Liver (tissue), 3 donors: ENCODE measurements at regions not wholly inside any gene's neighbourhood (a gene's known extent, or its start where the extent isn't known, plus 50 kb on each side); places are given as distances from the start of the nearest gene placed in this dataset.

Experiments used
- ATF3 ChIP-seq: IDR thresholded peaks from 2 replicates; pipeline ENCODE4 v1.6.1; 2016; ENCODE audit warnings: antibody characterized with exemption
- CTCF ChIP-seq: fragments of 150-350 bp; IDR thresholded peaks from 2 replicates; pipeline ENCODE4 v1.5.1; 2017; ENCODE audit warnings: improper control_type of control experiment, low read depth, low read length; ENCODE audit not compliant: missing input control
- EGR1 ChIP-seq, 2 donors: IDR thresholded peaks; 2 replicates each; pipeline ENCODE4 v1.6.1; 2016 to 2018; ENCODE audit warnings: antibody characterized with exemption in 2 of 2, low read depth in 2 of 2
- GABPA ChIP-seq, 2 donors: IDR thresholded peaks in 1 of 2; conservative IDR thresholded peaks in 1 of 2; 2 replicates each; pipeline ENCODE4 v1.6.1; 2016; ENCODE audit warnings: antibody characterized with exemption in 2 of 2, mild to moderate bottlenecking in 1 of 2, moderate library complexity in 1 of 2
- JUND ChIP-seq, 2 donors: IDR thresholded peaks; 2 replicates each; pipeline ENCODE4 v1.6.1; 2016; ENCODE audit warnings: antibody characterized with exemption in 2 of 2
- SP1 ChIP-seq: IDR thresholded peaks from 2 replicates; pipeline ENCODE4 v1.6.1; 2018; ENCODE audit warnings: antibody characterized with exemption, mild to moderate bottlenecking
- donor health status: healthy.
- donor health status: healthy.

- no peak for TF ChIP-seq EGR1 (IDR thresholded peaks at IDR 0.05; ENCODE audit: low read depth in 2 of 2)
- no peak for TF ChIP-seq CTCF
- TF ChIP-seq GABPA (IDR thresholded peaks at IDR 0.05 in 1 of 2, conservative IDR thresholded peaks at IDR 0.05 in 1 of 2) = no peak
- no peak for TF ChIP-seq JUND (IDR thresholded peaks at IDR 0.05)
- no peak for TF ChIP-seq ATF3
- TF ChIP-seq SP1 = no peak
These were observed 747.2 kb downstream of the KHDRBS2 start for GRCh38 chr6:61538801-61539200.
